ENCODE measurements at regions not wholly inside any gene's neighbourhood (a gene's known extent, or its start where the extent isn't known, plus 50 kb on each side); places are given as distances from the start of the nearest gene placed in this dataset.

DNA sequence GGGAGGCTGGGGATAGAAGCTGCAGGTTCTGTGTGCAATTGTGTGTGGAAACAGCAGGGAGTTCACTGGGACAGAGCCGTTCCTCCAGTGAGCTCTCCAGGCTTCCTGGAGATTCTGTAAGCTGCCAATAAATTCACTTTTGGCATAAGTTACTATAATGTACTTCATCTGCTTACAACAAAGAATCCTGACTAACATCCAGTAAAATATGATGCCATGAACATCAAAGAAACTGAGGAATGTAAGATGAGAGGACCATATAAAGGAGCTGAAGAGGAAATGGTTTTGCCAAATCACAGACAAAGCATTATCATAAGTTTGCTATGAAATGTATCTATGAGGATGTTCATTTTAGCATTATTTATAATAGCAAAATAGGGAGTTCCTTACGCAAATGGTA, 175.3 kb downstream of the KCNE4 start:
- TF ChIP-seq, protein P1, sequence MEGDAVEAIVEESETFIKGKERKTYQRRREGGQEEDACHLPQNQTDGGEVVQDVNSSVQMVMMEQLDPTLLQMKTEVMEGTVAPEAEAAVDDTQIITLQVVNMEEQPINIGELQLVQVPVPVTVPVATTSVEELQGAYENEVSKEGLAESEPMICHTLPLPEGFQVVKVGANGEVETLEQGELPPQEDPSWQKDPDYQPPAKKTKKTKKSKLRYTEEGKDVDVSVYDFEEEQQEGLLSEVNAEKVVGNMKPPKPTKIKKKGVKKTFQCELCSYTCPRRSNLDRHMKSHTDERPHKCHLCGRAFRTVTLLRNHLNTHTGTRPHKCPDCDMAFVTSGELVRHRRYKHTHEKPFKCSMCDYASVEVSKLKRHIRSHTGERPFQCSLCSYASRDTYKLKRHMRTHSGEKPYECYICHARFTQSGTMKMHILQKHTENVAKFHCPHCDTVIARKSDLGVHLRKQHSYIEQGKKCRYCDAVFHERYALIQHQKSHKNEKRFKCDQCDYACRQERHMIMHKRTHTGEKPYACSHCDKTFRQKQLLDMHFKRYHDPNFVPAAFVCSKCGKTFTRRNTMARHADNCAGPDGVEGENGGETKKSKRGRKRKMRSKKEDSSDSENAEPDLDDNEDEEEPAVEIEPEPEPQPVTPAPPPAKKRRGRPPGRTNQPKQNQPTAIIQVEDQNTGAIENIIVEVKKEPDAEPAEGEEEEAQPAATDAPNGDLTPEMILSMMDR (conservative IDR thresholded peaks at IDR 0.05): no peak
- no peak for TF ChIP-seq ZFX (IDR thresholded peaks at IDR 0.05)

Data from C4-2B (cell line).